ENCODE measurements at regions not wholly inside any gene's neighbourhood (a gene's known extent, or its start where the extent isn't known, plus 50 kb on each side); places are given as distances from the start of the nearest gene placed in this dataset.

DNA sequence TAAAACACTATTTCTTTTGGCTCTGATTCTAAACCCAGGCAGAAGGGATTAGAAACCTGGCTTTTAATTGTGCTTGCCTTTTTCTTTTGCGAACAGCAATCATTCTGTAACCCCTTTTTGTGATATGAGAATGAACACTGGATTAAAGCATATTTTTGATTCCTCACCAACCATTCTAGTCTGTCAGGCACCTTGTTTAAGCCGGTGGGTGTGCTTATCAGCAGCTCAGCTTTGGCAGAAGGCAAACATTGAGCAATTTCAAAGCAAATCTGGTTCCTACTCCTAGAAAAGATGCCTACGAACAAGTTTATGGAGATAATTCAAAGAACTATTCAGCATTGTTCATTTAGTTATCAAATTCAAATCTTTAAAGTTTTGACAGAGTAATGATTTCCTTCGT lies 265.1 kb upstream of the FAM241A start:
- TF ChIP-seq POLR2A (IDR thresholded peaks at IDR 0.05) = no peak
- TF ChIP-seq, protein P1, sequence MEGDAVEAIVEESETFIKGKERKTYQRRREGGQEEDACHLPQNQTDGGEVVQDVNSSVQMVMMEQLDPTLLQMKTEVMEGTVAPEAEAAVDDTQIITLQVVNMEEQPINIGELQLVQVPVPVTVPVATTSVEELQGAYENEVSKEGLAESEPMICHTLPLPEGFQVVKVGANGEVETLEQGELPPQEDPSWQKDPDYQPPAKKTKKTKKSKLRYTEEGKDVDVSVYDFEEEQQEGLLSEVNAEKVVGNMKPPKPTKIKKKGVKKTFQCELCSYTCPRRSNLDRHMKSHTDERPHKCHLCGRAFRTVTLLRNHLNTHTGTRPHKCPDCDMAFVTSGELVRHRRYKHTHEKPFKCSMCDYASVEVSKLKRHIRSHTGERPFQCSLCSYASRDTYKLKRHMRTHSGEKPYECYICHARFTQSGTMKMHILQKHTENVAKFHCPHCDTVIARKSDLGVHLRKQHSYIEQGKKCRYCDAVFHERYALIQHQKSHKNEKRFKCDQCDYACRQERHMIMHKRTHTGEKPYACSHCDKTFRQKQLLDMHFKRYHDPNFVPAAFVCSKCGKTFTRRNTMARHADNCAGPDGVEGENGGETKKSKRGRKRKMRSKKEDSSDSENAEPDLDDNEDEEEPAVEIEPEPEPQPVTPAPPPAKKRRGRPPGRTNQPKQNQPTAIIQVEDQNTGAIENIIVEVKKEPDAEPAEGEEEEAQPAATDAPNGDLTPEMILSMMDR (IDR thresholded peaks at IDR 0.05) = no peak
- Histone ChIP-seq H3K4me1 (no peaks in the 10 kb centered on the region), H3K4me3 (no peak overlapping the region), H3K27ac (no peak overlapping the region), H3K9me3 (no peaks in the 10 kb centered on the region), H3K27me3 (no peaks in the 10 kb centered on the region), H3K36me3 (replicated peaks in 1 of 2; ENCODE audit: insufficient read depth in 1 of 2, low read depth in 2 of 2) (no peaks in the 10 kb centered on the region)
- intact Hi-C loops (cut with DNase I) = no loop called here
- ATAC-seq (no peak), DNase-seq (no peak)
- WGBS, 2 donors = 19 to 23% methylated on average over 4 of the region's 4 CpGs

DNA sequence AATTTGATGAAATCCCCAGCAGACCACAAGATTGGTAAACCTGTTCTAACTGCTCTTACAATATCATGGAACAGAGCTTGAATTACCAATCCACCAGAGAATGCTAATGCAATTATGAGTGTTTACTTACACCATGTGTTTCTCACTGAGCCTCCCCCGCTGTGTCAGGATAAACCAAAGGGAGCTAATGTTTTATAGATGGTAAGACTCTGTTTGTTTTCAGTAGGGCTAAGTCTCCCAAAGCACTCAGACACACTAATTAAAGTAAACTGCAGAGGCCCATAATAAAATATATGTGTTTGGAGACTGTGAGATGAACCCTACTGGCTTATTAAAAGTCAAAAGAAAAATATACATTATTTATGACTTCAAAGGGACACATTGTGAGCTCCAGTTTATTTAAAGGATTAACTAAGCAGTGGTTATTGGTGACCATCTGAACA lies 261.7 kb upstream of the FAM241A start:
- H3K27ac ChIP-seq = no peak overlapping the region

DNA sequence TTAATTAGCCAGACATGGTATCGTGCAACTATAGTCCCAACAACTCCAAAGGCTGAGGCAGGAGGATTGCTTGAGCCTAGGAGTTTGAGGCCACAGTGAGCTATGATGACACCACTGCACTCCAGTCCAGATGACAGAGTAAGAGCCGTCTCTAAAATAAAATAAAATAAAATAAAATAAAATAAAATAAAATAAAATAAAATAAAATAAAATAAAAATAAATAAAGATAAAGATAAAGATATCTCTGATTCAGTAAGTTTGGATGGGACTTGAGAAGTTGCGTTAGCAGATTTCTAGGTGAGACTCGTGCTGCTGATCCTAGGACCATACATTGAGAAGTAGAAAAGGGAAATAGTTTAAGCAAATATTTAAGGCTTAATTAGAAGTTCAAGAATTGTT lies 254.8 kb upstream of the FAM241A start:
- no peak for ATAC-seq
- WGBS, 2 donors = 83 to 86% methylated on average over 4 of the region's 4 CpGs

More for the DNA sequence above, 261.7 kb upstream of the FAM241A start:
- intact Hi-C loops (cut with DNase I) = no loop called here
- Histone ChIP-seq H3K4me3 (no peak overlapping the region), H3K9me3 (no peaks in the 10 kb centered on the region), H3K4me1 (no peaks in the 10 kb centered on the region), H3K36me3 (replicated peaks in 1 of 2; ENCODE audit: insufficient read depth in 1 of 2, low read depth in 2 of 2) (no peaks in the 10 kb centered on the region), H3K27me3 (no peaks in the 10 kb centered on the region)
- no peak for ATAC-seq
- TF ChIP-seq, protein P1 (IDR thresholded peaks at IDR 0.05) = no peak
- no peak for TF ChIP-seq POLR2A (IDR thresholded peaks at IDR 0.05)
- WGBS, 2 donors = 27 to 65% methylated on average over 1 of the region's 1 CpG
- peak in 1 of 4 donors; percentile 6 for DNase-seq

DNA sequence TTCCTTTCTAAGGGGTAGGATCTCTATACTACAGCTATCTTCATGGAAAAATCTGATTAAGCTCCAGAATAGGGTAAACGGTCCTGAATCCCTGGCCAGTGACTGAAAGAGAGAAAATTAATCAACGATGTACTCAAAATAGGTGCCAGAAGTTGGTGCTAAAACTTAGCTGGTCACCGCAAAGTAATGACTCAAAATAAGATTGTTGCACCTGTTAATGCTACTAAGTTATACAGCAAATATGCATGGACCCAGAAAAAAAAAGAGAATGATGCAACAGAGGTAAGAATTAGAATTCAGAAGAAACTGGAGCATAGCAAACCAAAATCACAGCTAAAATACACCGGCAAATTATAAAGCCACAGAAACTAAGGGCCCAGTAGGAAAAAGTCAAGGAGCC lies 239.7 kb upstream of the FAM241A start:
- no peaks in the 10 kb centered on the region for H3K9me3 ChIP-seq
- no peak for TF ChIP-seq POLR2A (IDR thresholded peaks at IDR 0.05)
- TF ChIP-seq, protein P1 (IDR thresholded peaks at IDR 0.05) = no peak
- no peak overlapping the region for H3K27ac ChIP-seq
- WGBS, 2 donors = 70 to 74% methylated on average over 4 of the region's 4 CpGs
- no peaks in the 10 kb centered on the region for H3K36me3 ChIP-seq (replicated peaks in 1 of 2; ENCODE audit: insufficient read depth in 1 of 2, low read depth in 2 of 2)
- ATAC-seq (no peak), DNase-seq (no peak)
- no peak overlapping the region for H3K4me3 ChIP-seq
- intact Hi-C loops (cut with DNase I) = no loop called here
- no peaks in the 10 kb centered on the region for H3K27me3 ChIP-seq
- no peaks in the 10 kb centered on the region for H3K4me1 ChIP-seq

More for the DNA sequence above, 254.8 kb upstream of the FAM241A start:
- Histone ChIP-seq H3K4me1 (no peaks in the 10 kb centered on the region), H3K9me3 (no peaks in the 10 kb centered on the region), H3K36me3 (replicated peaks in 1 of 2; ENCODE audit: insufficient read depth in 1 of 2, low read depth in 2 of 2) (no peaks in the 10 kb centered on the region), H3K27me3 (peaks cover 0 to 3% of the 10 kb centered on the region in 2 donors), H3K4me3 (no peak overlapping the region), H3K27ac (no peak overlapping the region)
- TF ChIP-seq POLR2A (IDR thresholded peaks at IDR 0.05) = no peak
- TF ChIP-seq, protein P1 (IDR thresholded peaks at IDR 0.05) = no peak
- DNase-seq = no peak
- intact Hi-C loops (cut with DNase I) = no loop called here

DNA sequence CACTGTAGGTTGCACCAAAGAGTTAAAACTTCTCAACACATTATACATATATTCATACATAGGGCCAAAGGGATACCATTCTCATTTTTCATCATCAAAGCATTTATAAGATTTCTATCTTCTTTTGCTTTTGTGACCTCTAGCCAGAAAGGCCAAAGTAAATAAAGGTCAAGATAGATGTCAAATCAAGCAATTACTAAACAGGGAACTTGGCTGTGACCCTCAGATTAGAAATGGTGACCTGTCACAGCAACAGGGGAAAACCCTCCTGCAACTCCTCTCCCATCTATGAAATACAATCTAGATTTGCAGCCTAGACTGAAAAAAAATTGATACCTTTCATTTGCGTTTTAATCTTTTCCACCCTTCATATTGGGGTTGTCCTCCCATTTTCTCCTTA lies 225.6 kb upstream of the FAM241A start:
- no peaks in the 10 kb centered on the region for H3K4me1 ChIP-seq
- H3K4me3 ChIP-seq = no peak overlapping the region
- no peak for TF ChIP-seq POLR2A (IDR thresholded peaks at IDR 0.05)
- TF ChIP-seq, protein P1 (IDR thresholded peaks at IDR 0.05) = no peak
- H3K36me3 ChIP-seq (replicated peaks in 1 of 2; ENCODE audit: insufficient read depth in 1 of 2, low read depth in 2 of 2) = no peaks in the 10 kb centered on the region
- no peak for DNase-seq
- ATAC-seq = no peak
- no peaks in the 10 kb centered on the region for H3K9me3 ChIP-seq
- H3K27ac ChIP-seq = no peak overlapping the region
- intact Hi-C loops (cut with DNase I) = no loop called here
- 62 to 71% methylated on average over 1 of the region's 1 CpG for WGBS, 2 donors
- no peaks in the 10 kb centered on the region for H3K27me3 ChIP-seq
